ENCODE measurements at regions not wholly inside any gene's neighbourhood (a gene's known extent, or its start where the extent isn't known, plus 50 kb on each side); places are given as distances from the start of the nearest gene placed in this dataset.

DNA sequence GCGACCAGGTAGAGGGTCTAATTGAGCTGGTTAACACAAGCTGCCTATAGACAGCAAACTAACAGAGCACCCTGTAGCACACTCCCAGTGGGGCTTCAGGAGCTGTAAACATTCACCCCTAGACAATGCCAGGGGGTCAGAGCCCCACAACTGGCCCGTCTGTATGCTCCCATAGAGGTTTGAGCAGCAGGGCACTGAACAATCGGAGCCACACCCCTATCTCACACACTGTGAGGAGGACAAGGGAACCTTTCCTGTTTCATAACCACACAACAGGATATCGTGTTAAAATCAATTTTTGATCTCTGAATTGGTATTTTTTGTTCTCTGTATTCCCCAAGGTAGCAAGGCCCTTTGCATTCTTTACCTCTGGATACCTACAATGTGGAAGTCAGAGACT lies 266.1 kb downstream of the SPRY2 start:
- WGBS, 5 donors: 73 to 88% (median 80%) methylated on average over 4 of the region's 4 CpGs
- Histone ChIP-seq H3K9me3 (no peaks in the 10 kb centered on the region), H3K27me3 (replicated peaks in 1 of 7) (no peaks in the 10 kb centered on the region)

DNA sequence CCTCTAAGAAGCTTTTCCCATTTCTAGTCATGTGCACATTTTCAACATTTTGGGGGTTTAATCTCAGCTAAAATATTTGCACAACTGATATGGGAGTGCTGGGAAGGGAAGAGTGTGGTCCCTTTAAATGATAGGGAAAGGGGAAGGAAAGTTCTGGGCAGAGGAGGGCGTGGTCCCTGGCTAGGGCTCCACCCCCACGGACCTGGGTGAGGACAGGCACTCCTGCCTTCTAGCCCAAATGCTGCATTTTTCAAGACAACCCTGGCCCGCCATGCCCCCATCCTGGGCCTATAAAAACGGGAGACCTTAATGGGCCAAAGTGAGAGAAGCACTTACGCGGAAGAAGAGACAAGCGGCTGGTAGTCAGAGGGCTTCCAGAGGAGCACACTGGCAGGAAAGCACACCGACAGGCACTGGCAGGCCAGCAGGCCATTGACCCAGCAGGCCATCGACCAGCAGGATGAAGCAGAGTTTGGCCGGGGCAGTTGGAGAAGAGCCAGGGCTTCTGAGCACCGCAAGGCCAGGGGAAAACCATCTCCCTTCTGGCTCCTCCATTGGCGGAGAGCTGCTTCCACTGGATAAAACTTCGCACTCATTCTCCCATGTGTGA lies 266.7 kb downstream of the SPRY2 start:
- no peak for DNase-seq
- Histone ChIP-seq H3K27ac (no peak overlapping the region), H3K4me1 (no peaks in the 10 kb centered on the region), H3K9me3 (no peaks in the 10 kb centered on the region), H3K4me3 (no peak overlapping the region), H3K36me3 (no peaks in the 10 kb centered on the region), H3K27me3 (replicated peaks in 1 of 7) (no peaks in the 10 kb centered on the region)
- TF ChIP-seq POLR2A (IDR thresholded peaks at IDR 0.05): no peak
- TF ChIP-seq, protein P1, sequence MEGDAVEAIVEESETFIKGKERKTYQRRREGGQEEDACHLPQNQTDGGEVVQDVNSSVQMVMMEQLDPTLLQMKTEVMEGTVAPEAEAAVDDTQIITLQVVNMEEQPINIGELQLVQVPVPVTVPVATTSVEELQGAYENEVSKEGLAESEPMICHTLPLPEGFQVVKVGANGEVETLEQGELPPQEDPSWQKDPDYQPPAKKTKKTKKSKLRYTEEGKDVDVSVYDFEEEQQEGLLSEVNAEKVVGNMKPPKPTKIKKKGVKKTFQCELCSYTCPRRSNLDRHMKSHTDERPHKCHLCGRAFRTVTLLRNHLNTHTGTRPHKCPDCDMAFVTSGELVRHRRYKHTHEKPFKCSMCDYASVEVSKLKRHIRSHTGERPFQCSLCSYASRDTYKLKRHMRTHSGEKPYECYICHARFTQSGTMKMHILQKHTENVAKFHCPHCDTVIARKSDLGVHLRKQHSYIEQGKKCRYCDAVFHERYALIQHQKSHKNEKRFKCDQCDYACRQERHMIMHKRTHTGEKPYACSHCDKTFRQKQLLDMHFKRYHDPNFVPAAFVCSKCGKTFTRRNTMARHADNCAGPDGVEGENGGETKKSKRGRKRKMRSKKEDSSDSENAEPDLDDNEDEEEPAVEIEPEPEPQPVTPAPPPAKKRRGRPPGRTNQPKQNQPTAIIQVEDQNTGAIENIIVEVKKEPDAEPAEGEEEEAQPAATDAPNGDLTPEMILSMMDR (IDR thresholded peaks at IDR 0.05 in 8 of 11, conservative IDR thresholded peaks at IDR 0.05 in 3 of 11): no peak
- no peak for TF ChIP-seq POLR2AphosphoS5 (IDR thresholded peaks at IDR 0.05)
- WGBS, 5 donors: 74 to 90% (median 85%) methylated on average over 12 to 13 of the region's 13 CpGs
- intact Hi-C loops (cut with DNase I; ENCODE audit: low total_unique reads): no loop called here

More for the DNA sequence above, 266.1 kb downstream of the SPRY2 start:
- Histone ChIP-seq H3K36me3 (no peaks in the 10 kb centered on the region), H3K4me1 (no peaks in the 10 kb centered on the region), H3K4me3 (no peak overlapping the region), H3K27ac (no peak overlapping the region)
- TF ChIP-seq, protein P1 (IDR thresholded peaks at IDR 0.05 in 8 of 11, conservative IDR thresholded peaks at IDR 0.05 in 3 of 11): no peak
- TF ChIP-seq POLR2A (IDR thresholded peaks at IDR 0.05) (no peak), POLR2AphosphoS5 (IDR thresholded peaks at IDR 0.05) (no peak)
- no peak for DNase-seq
- intact Hi-C loops (cut with DNase I; ENCODE audit: low total_unique reads): no loop called here

DNA sequence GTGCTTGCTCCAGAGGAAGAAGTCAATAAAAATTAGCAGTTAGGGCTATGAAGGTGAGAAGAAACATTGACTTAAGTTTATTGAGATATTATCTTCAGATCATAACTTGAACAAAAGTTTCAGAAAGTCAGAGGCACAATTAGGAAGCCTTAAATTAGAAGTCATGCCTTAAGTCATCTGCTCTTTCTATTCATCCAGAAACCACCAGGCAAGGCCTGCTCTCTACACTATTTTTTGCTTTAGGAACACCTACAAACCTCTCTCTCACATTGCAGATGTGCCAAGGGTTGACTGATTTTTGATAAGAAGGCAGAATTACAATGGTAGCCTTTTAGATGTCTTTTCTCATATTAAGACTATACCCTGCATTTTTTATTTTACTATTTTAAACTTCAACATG lies 268.7 kb downstream of the SPRY2 start:
- TF ChIP-seq POLR2A (IDR thresholded peaks at IDR 0.05) (no peak), POLR2AphosphoS5 (IDR thresholded peaks at IDR 0.05) (no peak)
- TF ChIP-seq, protein P1 (IDR thresholded peaks at IDR 0.05 in 8 of 11, conservative IDR thresholded peaks at IDR 0.05 in 3 of 11): no peak
- Histone ChIP-seq H3K27me3 (replicated peaks in 1 of 7) (no peaks in the 10 kb centered on the region), H3K36me3 (no peaks in the 10 kb centered on the region), H3K4me3 (no peak overlapping the region), H3K9me3 (no peaks in the 10 kb centered on the region), H3K27ac (no peak overlapping the region), H3K4me1 (no peaks in the 10 kb centered on the region)
- no peak for DNase-seq
- intact Hi-C loops (cut with DNase I; ENCODE audit: low total_unique reads): no loop called here

DNA sequence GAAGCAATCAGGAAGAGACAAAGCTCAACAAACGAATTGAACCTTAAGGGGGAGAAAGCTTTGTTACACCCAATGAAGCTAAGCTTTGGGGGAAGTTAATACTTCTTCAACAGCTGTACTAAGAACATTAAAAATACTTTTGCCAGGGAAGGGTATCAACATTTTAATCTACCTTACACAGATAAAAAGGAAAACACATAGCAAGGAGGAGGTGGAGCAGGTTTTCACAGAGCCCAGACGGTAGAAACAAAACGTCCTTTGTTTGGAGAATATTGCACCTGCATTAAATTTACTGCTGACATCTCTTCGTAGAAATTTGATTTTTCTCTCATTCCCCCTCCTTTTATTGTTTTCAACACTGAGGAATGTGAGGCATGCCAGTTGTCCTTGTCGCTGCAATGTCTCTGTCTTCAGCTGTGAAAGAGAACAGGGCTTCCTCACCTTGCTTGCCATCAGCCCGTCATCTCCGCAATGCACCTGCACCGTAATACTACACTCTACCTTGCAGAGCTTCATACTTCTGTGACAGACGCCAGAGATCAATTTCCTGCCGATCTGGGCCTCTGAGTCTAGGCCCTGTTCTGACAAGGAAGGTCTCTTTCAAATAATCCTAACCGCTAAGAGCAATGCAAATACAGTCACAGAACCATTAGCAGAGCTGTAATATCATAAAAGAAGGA lies 270.8 kb downstream of the SPRY2 start:
- no peak overlapping the region for H3K4me3 ChIP-seq
- TF ChIP-seq POLR2AphosphoS5 (IDR thresholded peaks at IDR 0.05): no peak
- TF ChIP-seq, protein P1 (IDR thresholded peaks at IDR 0.05 in 8 of 11, conservative IDR thresholded peaks at IDR 0.05 in 3 of 11): no peak
- no peak for TF ChIP-seq POLR2A (IDR thresholded peaks at IDR 0.05)
- no peak overlapping the region for H3K27ac ChIP-seq
- no peaks in the 10 kb centered on the region for H3K4me1 ChIP-seq
- WGBS, 5 donors: 68 to 89% (median 84%) methylated on average over 11 of the region's 11 CpGs
- H3K36me3 ChIP-seq: no peaks in the 10 kb centered on the region
- H3K27me3 ChIP-seq (replicated peaks in 1 of 7): no peaks in the 10 kb centered on the region
- intact Hi-C loops (cut with DNase I; ENCODE audit: low total_unique reads): no loop called here
- DNase-seq: no peak
- no peaks in the 10 kb centered on the region for H3K9me3 ChIP-seq

Measured in spleen (tissue), 11 donors.